Glomerular visceral epithelial cell (primary cell): ENCODE measurements at regions not wholly inside any gene's neighbourhood (a gene's known extent, or its start where the extent isn't known, plus 50 kb on each side); places are given as distances from the start of the nearest gene placed in this dataset.

ENCODE experiments used
- DNase-seq: peaks from one replicate; pipeline ENCODE4 v3.0.0-alpha.2; 2016; ENCODE audit errors: extremely low spot score

DNA sequence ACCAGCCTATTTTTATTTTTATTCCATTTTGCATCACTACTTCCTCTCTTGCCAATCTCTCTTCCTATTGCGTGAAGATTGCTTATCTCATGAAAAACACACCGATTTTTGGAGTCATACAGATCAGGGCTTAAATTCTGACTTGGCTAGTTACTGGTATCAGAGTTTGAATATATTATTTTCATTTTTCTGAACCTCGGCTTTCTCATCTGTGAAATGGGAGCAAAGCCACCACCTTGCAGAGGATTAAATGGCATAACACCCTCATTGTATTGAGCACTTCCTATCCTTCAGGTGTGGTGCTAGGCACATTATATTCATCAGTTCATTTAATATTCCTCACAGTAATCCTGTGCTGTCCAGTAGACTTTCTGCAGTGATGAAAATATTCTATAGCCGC is 208.8 kb downstream of the HAPSTR1 start:
- DNase-seq = no peak

DNA sequence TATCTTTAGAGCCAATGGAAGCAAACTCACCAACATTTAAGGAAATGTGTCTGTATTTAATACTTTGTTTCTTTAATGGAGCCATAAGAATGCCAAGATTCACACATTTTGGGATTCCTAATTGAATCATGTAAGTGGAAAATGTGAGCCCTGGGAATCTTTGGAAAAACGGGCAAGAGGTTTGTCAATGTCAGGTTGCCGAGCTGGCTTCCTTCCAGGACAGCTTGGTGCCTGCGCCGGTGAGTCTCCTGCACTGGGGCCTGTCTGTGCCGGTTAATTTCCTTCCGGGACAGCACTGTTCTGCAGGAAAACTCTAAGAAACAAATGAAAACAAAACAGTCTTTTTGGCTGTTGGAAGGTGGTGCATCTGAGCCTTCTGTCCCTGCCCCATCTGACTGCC is 210.6 kb downstream of the HAPSTR1 start:
- no peak for DNase-seq

DNA sequence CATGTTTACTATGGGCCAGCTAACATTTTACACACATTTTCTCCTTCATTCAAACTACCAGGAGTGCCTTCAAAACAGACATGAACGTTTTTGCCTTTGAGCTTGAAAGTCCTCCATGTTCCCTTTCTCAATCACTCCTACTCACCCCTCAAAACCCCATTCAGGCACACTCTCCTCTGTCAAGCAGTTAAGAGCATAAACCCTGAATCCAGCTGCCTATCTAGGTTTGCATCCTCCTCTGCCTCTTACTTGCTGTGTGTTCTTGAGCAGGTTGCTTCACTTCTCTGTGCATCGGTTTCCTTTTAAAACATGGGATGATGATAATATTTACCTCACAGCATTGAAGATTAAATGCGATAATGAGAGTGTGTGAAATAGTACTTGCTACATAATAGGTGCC is 215.3 kb downstream of the HAPSTR1 start:
- no peak for DNase-seq

DNA sequence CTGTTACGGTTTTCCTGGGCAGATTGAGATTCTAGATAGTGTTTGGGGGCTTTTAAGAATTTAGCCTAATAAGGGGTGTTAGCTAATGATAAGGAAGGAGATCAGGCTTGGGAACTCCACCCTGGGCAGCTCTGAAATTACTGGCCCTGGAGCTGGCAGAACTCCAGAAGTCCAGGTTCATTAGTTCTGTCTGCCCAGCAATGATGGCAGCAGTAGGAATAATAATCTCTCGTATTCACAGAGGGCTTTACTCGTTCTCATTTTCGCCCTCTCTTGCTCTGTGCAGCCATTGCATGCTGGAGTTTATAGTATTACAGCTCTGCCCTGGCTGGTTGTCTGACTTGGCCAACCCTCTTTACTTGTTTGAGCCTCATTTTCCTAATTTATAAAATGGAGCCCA is 216.0 kb downstream of the HAPSTR1 start:
- no peak for DNase-seq

DNA sequence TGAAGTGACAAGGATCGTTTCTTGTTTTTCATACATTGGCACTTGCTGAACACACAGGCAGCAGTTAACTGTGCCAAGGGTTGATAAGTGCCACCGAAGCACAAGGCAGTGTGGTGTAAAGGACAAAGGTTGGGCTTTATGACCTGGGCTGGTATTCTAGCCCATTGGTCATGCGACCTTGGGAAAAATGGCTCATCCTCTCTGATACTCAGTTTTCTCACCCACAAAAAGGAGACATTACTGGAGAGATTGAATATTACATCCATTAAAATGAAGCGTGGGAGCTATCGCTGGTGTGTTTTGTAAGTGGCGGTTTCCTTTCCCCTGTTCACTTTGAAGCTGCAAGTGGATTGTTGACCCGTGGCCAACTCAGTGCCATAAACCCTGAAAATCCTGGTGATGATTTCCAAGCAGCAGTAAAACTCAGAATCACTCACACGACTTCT is 216.9 kb downstream of the HAPSTR1 start:
- DNase-seq = no peak

DNA sequence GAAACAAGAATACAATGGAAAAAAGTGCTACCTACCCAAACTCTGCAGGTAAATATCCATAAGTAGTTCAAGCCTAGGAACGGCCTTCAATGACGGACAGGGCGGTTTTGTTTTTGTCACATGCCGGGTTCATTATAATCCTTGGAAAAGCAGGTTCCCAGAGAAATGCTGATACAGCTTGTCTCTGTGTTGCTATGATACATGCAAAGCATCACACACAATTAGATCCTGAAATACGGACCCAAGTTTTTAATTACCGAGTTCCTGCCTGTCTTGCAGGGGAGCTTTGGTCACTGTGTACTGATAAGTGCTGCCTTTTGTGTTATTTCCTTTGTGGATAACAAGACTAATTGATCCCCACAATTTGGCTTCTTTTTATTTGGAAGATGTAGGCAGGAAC is 217.4 kb downstream of the HAPSTR1 start:
- no peak for DNase-seq

DNA sequence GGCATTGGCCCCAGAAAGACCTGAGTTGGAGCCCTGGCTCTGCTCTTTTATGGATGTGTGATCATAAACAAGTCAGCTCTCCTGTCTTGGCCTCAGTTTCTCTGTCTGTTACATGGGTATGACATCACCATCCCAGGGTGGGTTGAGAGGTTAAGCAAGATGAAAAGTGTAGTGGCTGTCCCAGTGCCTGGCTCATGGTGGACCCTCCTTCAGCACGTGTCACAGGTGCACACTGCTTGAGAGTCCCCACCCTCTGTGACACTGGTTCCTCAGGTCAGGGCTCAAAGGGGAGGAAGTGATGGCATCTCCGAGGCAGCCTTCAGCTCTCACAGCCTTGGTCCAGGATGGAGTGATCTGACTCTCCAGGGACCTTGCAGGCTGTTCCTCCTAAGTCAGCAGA is 218.4 kb downstream of the HAPSTR1 start:
- no peak for DNase-seq

DNA sequence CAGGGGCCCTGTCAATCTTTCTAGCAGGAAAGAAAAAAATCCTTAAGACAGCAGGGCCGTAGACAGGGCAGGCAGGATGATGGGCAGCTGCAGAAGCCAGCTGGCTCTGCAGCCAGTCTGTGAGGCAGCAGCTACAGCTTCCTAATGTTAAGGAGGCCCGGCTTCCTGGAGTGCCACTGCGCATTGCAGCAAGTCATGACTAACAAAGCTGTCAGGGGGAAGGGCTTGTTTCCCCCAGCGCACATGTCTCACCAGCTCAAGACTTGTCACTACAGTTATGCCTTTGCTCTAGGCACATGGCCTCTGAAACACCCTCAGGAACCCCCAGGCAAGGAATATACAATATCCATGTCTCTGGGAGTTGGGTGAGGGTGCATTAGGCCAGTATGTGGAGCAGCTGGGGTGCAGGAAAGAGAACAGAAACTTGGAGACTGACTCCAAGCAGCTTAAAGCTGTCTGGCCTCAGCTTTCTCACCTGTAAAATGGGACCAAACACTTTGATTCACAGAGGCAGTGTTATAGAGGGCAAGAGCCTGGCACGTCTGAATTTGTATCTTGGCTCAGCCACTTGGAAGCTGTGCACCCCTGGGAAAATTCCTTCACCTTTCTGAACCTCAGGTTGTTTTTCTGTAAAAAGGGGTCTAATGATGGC is 220.0 kb downstream of the HAPSTR1 start:
- no peak for DNase-seq

DNA sequence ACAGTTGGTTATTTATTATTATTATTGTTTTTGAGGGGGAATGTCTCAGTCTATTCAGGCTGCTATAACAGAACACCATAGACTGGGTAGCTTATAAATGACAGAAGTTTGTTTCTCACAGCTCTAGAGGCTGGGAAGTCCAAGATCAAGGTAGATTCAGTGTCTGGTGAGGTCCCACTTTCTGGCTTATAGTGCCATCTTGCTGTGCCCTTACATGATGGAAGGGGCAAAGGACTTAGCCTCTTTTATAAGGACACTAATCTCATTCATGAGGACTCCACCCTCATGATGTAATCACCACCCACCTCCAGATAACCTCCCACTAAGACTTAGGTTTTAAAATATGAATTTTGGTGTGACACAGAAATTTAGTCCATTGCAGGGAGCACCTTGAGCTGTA is 224.6 kb downstream of the HAPSTR1 start:
- DNase-seq = no peak

DNA sequence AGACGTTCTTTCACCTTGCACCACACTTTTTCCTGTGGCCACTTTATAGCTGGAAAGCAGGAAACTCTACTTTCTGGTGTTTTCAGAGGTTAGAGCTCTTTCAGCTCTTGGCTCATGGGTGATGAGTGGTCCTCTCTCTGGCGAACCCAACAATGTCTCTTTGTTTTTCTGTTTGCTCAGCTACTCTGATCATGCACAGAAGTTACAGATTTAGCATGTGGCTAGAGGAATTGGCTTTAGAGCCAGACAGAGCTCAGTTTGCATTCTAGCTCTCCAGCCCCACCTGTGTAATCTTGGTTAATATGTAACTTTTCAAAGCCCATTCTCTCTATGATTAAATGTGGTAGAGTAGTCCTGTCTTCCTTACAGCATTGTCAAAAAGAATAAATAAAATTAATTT is 225.2 kb downstream of the HAPSTR1 start:
- DNase-seq = no peak

DNA sequence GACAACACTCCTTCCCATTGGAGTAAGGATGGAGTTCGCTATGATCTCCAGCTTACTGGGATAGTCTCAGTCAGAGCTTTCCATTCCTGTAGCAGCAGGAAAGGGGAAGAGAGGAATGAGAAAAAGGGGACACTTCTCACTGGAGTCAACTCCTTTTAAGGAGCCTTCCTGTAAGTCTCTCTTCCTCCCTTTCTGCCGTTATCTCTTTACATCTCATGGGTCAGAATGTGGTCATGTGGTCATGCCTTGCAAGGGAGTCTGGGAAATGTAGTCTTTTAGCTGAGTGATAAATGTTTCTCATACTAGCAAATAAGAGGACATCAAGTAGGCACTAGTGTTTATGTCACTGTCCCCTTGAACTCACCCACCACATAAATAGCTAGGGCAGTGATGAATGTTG is 227.3 kb downstream of the HAPSTR1 start:
- no peak for DNase-seq

DNA sequence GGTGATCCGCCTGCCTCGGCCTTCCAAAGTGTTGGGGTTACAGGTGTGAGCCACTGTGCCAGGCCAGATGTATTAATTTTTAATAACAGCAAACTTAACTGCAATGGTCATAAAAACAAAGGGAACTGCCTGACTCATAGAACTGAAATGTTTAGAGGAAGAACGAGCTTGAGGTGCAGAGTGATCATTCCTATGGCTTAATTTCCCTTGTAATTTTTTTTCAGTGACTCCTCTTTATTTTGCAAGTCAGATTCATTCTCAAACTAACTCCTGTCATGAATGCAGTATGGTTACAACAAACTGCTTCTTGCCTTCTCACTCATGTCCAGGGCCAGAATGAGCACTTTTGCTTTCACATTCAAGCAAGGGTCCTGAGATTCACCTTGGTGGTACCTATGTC is 231.3 kb downstream of the HAPSTR1 start:
- DNase-seq = no peak

DNA sequence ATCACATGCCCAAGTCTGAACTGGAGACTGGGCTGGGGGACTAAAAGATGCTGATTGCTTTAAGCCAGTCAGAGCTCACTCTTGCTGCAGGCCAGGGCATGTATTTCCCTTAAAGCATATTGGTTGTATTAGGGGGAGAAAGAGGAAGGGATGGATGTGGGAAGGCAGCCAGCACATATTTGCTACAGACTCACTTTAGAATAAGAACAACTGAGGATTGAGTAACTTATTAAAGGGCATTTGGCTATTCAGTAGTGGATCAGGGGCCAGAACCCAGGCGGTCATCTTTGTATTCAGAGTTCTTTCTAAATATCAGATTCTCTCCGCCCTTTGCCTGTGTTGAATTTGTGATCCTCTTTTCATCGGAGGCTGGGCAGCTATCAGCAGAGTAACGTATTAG is 231.7 kb downstream of the HAPSTR1 start:
- DNase-seq = no peak

DNA sequence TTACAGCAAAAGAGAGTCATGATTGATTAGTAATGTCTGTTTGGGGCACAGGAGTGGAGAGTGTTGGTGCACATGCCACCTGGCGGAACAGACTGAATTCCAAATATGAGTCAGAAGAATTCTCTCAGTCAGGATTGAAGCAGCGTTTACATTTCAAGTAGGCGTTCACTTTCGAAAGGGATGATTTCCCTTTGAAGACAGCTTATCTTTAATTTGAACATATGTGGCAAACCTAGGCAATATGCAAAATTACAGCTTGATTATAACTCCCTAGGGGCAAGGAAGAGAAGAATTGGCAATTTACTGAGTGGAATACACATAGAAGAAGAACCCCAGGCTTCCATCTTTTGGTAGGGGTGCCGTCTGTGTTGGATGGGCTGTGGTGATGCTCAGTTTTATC is 235.8 kb downstream of the HAPSTR1 start:
- no peak for DNase-seq

DNA sequence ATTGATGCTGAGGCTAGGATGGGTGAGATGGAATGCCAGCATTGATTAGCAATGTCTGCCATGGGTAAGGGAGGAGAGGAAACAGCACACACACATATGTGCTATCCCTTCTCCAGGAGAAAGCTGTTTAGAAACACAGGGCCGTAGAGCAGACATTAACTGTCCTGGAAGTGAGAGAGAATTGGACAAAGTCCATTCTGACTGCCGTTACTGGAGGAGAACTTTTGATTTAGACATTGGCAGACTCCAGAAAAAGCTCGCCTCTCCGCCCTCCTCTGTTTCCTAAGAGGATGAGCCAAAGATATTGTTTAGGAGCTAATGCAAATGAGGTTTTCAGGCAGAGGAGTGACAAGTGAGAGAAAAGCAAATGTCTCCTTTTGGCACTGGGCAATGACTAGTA is 237.0 kb downstream of the HAPSTR1 start:
- no peak for DNase-seq

DNA sequence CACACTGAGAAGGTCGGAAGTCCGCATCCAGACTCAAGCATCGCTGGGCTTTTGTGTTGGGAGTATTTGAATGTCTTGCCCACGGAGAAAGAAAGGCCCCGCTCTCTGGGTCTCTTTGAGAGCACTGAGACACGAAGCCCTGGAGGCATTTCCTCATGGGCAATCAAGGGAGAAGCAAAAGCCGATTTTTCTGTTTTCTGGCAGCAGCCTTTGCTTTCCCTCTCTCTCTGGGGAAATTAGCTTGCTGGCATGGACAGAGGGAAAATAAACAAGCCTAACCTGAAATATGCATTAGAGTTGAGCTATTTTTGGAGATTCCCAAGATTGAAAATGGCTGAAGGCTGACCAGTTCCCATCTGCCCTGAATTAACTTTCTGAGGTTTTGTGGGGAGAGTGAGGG is 238.7 kb downstream of the HAPSTR1 start:
- DNase-seq = no peak

DNA sequence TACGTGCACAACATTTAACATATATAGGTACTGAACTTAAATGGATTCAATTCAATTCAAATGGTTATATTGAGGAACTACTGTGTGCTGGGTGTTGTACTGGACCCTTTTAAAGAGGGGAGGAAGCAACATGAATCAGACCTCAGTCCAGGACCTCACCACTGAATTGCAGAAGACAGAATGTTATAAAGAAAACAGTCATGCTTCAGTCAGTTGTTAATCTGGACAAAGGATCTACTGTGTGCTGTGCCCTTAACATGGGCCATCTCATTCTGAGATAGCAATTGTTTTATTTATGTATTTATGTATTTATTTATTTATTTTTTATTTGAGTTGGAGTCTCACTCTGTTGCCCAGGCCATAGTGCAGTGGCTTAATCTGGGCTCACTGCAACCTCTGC is 240.1 kb downstream of the HAPSTR1 start:
- no peak for DNase-seq

DNA sequence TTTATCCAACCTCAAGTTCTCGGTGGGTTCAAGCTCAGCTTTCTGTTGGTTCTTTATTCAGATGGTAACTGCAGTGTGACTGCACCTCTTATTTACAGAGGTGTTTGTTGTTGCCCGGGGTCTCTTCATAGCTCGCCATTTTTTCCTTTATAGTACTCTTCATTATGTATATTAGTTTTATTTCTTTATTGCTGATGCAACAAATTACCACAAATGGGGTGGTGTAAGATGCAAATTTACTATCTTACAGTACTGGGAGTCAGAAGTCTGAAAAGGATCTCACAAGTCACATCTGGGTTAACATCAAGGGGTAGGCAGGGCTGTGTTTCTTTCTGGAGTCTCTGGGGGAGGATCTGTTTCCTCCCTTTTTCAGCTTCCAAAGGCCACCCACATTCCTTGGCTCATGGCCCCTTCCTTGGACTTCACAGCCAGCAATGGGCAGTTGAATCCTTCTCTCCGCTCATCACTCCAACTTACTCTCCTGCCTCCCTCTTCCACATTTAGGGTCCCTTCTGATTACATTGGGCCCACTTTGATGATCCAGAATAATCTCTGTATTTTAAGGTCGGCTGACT is 241.2 kb downstream of the HAPSTR1 start:
- no peak for DNase-seq

DNA sequence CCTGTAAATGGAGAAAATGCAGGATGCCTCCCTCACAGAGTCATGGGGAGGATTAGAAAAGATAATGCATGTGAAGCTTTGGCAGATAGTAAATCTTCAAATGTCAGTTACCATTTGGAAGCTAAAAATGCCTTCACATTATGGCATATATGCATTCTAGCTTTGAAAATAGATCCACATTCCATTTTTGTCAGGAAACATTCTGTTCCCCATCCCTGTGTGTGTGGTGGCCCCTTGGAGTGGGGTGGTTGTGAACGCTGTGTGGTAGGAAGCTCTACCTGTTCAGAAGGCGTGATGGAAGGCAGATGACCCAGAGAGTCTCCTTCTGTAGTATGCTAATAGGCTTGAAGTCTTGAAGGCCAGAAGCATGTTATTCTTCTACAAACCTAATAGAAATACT is 242.0 kb downstream of the HAPSTR1 start:
- no peak for DNase-seq

DNA sequence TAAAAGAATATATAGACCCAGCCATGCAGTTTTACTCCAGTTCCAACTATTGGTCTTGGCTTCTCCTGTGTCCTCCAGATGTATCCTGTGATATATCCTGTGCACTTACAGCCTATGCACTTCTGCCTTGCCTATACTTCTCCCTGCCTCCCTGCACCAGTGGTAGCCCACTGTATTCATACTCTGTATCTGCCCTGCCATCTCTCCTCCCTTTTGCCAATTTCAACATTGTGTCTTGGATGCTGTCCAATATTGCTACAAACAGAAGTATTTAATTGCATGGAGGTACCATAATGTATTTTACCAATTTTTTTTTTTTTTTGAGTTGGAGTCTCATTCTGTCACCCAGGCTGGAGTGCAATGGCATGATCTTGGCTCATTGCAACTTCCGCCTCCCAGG is 242.7 kb downstream of the HAPSTR1 start:
- no peak for DNase-seq

DNA sequence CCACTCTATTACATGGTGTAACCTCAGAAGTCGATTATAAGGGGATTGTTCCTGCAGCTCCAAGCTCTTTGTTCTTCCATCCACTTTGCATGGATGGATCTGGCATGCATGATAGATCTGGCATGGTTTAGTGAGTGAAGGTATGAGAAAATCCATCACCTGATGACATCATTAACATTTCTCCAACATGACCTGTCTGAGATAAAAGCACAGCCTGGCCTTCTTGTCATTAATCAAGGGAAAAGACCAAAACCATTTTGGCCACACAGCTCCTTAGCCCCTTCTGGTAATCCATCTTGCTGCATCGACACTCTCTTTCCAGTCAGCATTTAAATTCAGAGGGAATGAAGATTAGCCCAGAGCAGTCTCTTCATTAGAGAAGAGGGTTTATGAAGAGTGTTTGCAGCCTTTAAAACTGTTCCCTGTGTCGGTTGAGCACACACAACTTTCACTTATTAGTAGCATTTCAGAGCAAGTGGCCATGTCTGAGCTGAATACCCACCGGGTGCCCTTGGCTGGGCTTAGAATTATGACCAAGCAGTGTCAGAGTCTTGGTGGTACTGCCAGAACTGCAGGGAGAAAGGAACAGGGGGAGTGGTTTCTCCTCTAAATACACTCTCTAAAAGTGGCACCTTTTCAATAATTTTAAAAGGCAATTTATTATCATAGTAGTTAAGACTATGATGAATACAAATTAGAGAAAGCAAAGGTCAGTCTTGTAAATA is 246.0 kb downstream of the HAPSTR1 start:
- no peak for DNase-seq

DNA sequence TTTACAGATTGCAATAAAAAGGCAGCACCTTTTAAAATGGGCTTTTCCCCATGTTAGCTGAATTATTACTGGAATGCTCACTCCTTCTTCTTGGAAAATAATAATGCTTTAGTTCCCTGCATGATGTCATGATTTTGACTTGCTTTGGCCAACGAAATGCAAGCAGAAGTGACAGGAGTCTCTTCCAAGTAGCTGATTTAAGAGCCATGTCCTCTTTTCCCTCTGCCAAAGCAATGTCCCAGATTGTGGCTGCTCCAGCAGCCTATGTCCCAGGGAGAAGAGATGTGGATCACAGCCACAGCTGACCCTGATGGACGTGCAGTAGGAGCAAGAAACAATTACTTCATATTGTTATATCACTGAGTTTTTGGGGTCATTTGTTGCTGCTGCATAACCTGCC is 246.6 kb downstream of the HAPSTR1 start:
- no peak for DNase-seq

DNA sequence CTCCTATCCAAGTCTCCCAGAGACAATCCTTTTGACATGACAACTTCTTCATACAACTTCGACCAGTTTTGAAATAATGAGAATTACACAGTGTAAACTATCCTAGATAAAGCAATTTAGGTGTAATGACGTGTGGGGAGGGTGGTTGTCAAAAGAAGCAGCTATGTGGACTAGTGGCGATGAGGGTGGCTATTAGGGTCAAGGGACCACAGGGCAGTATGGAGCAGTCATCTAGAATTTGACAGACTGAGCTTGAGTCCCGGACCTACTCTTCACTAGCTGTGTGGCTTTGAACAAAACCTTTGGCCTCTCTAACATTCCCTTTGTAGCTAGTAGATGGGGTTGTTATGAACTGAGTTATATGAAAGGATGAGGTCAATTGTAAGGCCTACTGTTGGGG is 247.1 kb downstream of the HAPSTR1 start:
- no peak for DNase-seq
